ENCODE measurements at regions not wholly inside any gene's neighbourhood (a gene's known extent, or its start where the extent isn't known, plus 50 kb on each side); places are given as distances from the start of the nearest gene placed in this dataset.

- peaks cover 6% of the 10 kb centered on the region for H3K27me3 Mint-ChIP-seq
- peaks cover 15% of the 10 kb centered on the region for H3K4me1 Mint-ChIP-seq (ENCODE audit: low read depth)
- DNase-seq (ENCODE audit: low spot score, unreplicated experiment): no peak
- TF ChIP-seq CTCF (IDR thresholded peaks at IDR 0.05; ENCODE audit: unreplicated experiment): no peak
- no peaks in the 10 kb centered on the region for H3K36me3 Mint-ChIP-seq (ENCODE audit: insufficient read depth)
- no peak overlapping the region for H3K27ac Mint-ChIP-seq
- H3K9me3 Mint-ChIP-seq (ENCODE audit: low read depth): no peaks in the 10 kb centered on the region
- H3K4me3 Mint-ChIP-seq (ENCODE audit: low read depth): no peak overlapping the region
These were observed 173.8 kb upstream of the THBS1 start for GRCh38 chr15:39407116-39407515.

- no peaks in the 10 kb centered on the region for H3K36me3 Mint-ChIP-seq (ENCODE audit: insufficient read depth)
- TF ChIP-seq CTCF (IDR thresholded peaks at IDR 0.05; ENCODE audit: unreplicated experiment): no peak
- H3K9me3 Mint-ChIP-seq (ENCODE audit: low read depth): no peaks in the 10 kb centered on the region
These were observed 170.9 kb upstream of the THBS1 start for GRCh38 chr15:39409876-39410530.

GRCh38 chr15:39411102-39411989, 169.5 kb upstream of the THBS1 start:
- Mint-ChIP-seq H3K36me3 (ENCODE audit: insufficient read depth) (no peaks in the 10 kb centered on the region), H3K4me1 (ENCODE audit: low read depth) (peaks cover 12% of the 10 kb centered on the region), H3K4me3 (ENCODE audit: low read depth) (no peak overlapping the region), H3K9me3 (ENCODE audit: low read depth) (no peaks in the 10 kb centered on the region), H3K27me3 (peaks cover 3% of the 10 kb centered on the region), H3K27ac (no peak overlapping the region)
- DNase-seq (ENCODE audit: low spot score, unreplicated experiment): no peak
- no peak for TF ChIP-seq CTCF (IDR thresholded peaks at IDR 0.05; ENCODE audit: unreplicated experiment)

More at GRCh38 chr15:39409876-39410530, 170.9 kb upstream of the THBS1 start:
- Mint-ChIP-seq H3K4me3 (ENCODE audit: low read depth) (no peak overlapping the region), H3K27me3 (peaks cover 3% of the 10 kb centered on the region), H3K27ac (no peak overlapping the region), H3K4me1 (ENCODE audit: low read depth) (peaks cover 12% of the 10 kb centered on the region)
- DNase-seq (ENCODE audit: low spot score, unreplicated experiment): no peak

GRCh38 chr15:39413558-39413957, 167.3 kb upstream of the THBS1 start:
- DNase-seq (ENCODE audit: low spot score, unreplicated experiment): no peak
- peaks cover 12% of the 10 kb centered on the region for H3K4me1 Mint-ChIP-seq (ENCODE audit: low read depth)
- H3K9me3 Mint-ChIP-seq (ENCODE audit: low read depth): peaks cover 13% of the 10 kb centered on the region
- H3K27me3 Mint-ChIP-seq: peaks cover 3% of the 10 kb centered on the region
- H3K36me3 Mint-ChIP-seq (ENCODE audit: insufficient read depth): no peaks in the 10 kb centered on the region
- no peak for TF ChIP-seq CTCF (IDR thresholded peaks at IDR 0.05; ENCODE audit: unreplicated experiment)
- no peak overlapping the region for H3K27ac Mint-ChIP-seq
- H3K4me3 Mint-ChIP-seq (ENCODE audit: low read depth): no peak overlapping the region

GRCh38 chr15:39414201-39414600, 166.7 kb upstream of the THBS1 start:
- Mint-ChIP-seq H3K27me3 (peaks cover 3% of the 10 kb centered on the region), H3K36me3 (ENCODE audit: insufficient read depth) (peaks cover 2% of the 10 kb centered on the region), H3K4me1 (ENCODE audit: low read depth) (peaks cover 13% of the 10 kb centered on the region), H3K9me3 (ENCODE audit: low read depth) (peaks cover 15% of the 10 kb centered on the region), H3K27ac (no peak overlapping the region), H3K4me3 (ENCODE audit: low read depth) (no peak overlapping the region)
- DNase-seq (ENCODE audit: low spot score, unreplicated experiment): no peak
- TF ChIP-seq CTCF (IDR thresholded peaks at IDR 0.05; ENCODE audit: unreplicated experiment): no peak

Measured in progenitor cell of endocrine pancreas (in vitro differentiated cells).